GM12873 (cell line): ENCODE measurements at regions not wholly inside any gene's neighbourhood (a gene's known extent, or its start where the extent isn't known, plus 50 kb on each side); places are given as distances from the start of the nearest gene placed in this dataset.

Source experiments
- CTCF ChIP-seq: IDR thresholded peaks from 2 replicates; pipeline ENCODE4 v1.5.1; 2012; ENCODE audit warnings: low read depth, mild to moderate bottlenecking, moderate library complexity, low read length, control low read depth; ENCODE audit not compliant: insufficient read depth; ENCODE audit errors: missing control alignments

DNA sequence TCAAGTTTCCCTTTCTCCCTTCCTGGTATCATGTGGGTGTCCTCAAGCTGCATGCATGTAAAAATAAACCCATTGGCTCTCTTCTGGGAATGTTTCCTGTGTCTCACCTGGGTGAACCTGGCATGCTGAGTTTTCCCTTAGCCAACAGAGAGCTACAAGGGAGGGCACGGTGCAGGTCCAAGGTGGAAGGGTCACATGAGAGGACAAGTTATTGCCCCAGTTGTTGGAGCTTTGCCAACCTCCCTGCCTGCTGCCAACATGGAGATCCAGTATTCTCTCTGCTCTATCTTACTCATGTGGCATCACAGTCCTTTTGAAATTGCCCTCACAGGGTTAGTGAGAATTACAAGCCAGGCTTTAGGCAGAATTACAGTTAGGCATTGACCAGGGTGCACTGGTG lies 196.1 kb upstream of the GYPA start:
- TF ChIP-seq CTCF = no peak

GRCh38 chr4:144338148-144338547 lies 197.6 kb upstream of the GYPA start:
- TF ChIP-seq CTCF = no peak

GRCh38 chr4:144338834-144339233 lies 198.3 kb upstream of the GYPA start:
- no peak for TF ChIP-seq CTCF

DNA sequence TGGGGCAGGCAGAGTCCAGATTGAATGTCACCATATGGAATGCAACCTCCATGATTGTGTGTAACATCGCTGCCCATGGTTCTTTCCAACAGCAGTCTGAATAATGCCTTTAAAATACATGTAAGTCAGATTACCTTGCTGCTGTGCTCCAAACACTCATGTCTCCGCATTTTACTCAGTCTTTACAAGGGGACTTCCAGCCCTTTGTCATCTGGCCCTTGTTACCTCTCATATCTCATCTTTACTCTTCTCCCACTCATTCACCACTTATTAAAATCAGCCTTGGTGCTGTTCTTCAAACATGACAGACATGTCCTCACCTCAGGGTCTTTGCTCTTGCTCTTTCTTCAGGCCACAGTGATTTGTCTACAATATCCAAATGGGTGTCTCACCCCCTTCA lies 200.4 kb upstream of the GYPA start:
- TF ChIP-seq CTCF = no peak

- no peak for TF ChIP-seq CTCF
Observed at GRCh38 chr4:144342949-144343760, 202.6 kb upstream of the GYPA start.

DNA sequence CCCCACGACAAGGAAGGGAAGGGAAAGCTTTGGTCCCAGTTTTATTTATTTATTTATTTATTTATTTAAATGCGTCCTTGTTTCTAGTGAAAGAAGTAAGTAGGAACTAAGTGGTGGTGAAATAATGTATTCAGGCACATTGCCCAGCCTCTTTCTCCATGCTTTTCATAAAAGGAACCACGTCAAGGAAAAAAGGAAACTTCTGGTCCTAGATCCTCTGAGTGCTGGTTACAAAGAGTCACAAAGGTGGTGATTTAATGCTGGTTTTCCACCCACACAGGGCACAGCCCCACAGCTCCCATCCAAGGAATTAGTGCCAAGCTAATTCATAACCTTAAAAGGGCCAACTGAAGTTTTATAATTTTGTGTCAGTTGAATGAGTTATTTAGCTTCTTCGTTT lies 206.6 kb upstream of the GYPA start:
- TF ChIP-seq CTCF = no peak

GRCh38 chr4:144350706-144351105 lies 210.2 kb upstream of the GYPA start:
- TF ChIP-seq CTCF = no peak

GRCh38 chr4:144351306-144351705 lies 210.8 kb upstream of the GYPA start:
- no peak for TF ChIP-seq CTCF
